MCF 10A (cell line): ENCODE measurements at regions not wholly inside any gene's neighbourhood (a gene's known extent, or its start where the extent isn't known, plus 50 kb on each side); places are given as distances from the start of the nearest gene placed in this dataset.
A peak's percentile ranks its signal among the peaks of the same experiment; 100 is the strongest.

ENCODE experiments used
- BruUV-seq: library from RNA; stranded (reverse); fragments of 400-500 nt; replicated peaks from 2 replicates; lab custom pipeline; 2021; lab: Mats Ljungman, UMichigan
- CTCF ChIA-PET: fragments of 300-600 bp; sonication (Branson Sonifier 250); formaldehyde crosslinking; extraction: SDS; loops from one replicate; lab custom pipeline; 2021; ENCODE audit warnings: antibody characterized with exemption, inconsistent platforms; lab: Yijun Ruan, JAX
- POLR2A ChIA-PET: fragments of 300-600, 350-650 bp; sonication (Branson Sonifier 250); formaldehyde crosslinking; extraction: SDS; loops from one replicate; lab custom pipeline; 2020; ENCODE audit warnings: antibody characterized with exemption, inconsistent platforms; lab: Yijun Ruan, JAX
- DNase-seq: peaks from one replicate; pipeline ENCODE4 v3.0.0-alpha.2; 2018; ENCODE audit not compliant: unreplicated experiment
- H3K27ac Mint-ChIP-seq: one replicate; pipeline ENCODE4 v1.8.0; 2022; ENCODE audit warnings: mild to moderate bottlenecking, low read depth, mixed read lengths; ENCODE audit not compliant: unreplicated experiment
- H3K27me3 Mint-ChIP-seq: one replicate; pipeline ENCODE4 v1.8.0; 2022; ENCODE audit warnings: mixed read lengths; ENCODE audit not compliant: insufficient read depth, unreplicated experiment
- H3K36me3 Mint-ChIP-seq: one replicate; pipeline ENCODE4 v1.8.0; 2022; ENCODE audit warnings: mild to moderate bottlenecking, moderate library complexity, mixed read lengths; ENCODE audit not compliant: insufficient read depth, unreplicated experiment
- H3K4me1 Mint-ChIP-seq: one replicate; pipeline ENCODE4 v1.8.0; 2022; ENCODE audit warnings: mixed read lengths; ENCODE audit not compliant: insufficient read depth, unreplicated experiment
- H3K4me3 Mint-ChIP-seq: one replicate; pipeline ENCODE4 v1.8.0; 2022; ENCODE audit warnings: mild to moderate bottlenecking, moderate library complexity, mixed read lengths; ENCODE audit not compliant: unreplicated experiment
- H3K9me3 Mint-ChIP-seq: one replicate; pipeline ENCODE4 v1.8.0; 2022; ENCODE audit warnings: mixed read lengths; ENCODE audit not compliant: unreplicated experiment
- CTCF ChIP-seq: fragments of 200-600 bp; IDR thresholded peaks from one replicate; pipeline ENCODE4 v1.8.0; 2022; ENCODE audit warnings: antibody characterized with exemption, mild to moderate bottlenecking; ENCODE audit not compliant: unreplicated experiment
- intact Hi-C: fragments of 100-400 bp; cut with micrococcal nuclease; formaldehyde crosslinking; loops from 2 replicates; pipeline ENCODE4 v1.14.1; 2022

- H3K27ac Mint-ChIP-seq = no peak overlapping the region
- CTCF ChIA-PET = interaction anchor here (0.6 to 9.9 kb wide), 21 partner anchors 12 to 912 kb away, joined by 3 to 208 read pairs (median 4); no protein-coding TSS in a partner anchor
- POLR2A ChIA-PET = interaction anchor here (10.8 to 11.9 kb wide), 2 partner anchors 28 to 105 kb away, joined by 247 to 386 read pairs; partner anchors contain the start of gene PERP
- no TSS peak for BruUV-seq
- H3K4me1 Mint-ChIP-seq = peaks cover 10% of the 10 kb centered on the region
- no peak overlapping the region for H3K4me3 Mint-ChIP-seq
- H3K9me3 Mint-ChIP-seq = no peaks in the 10 kb centered on the region
- intact Hi-C loops = loop anchor here (1.0 to 10.0 kb wide), 2 partner anchors 107 to 413 kb away; no protein-coding TSS in a partner anchor
- peak; percentile 83 for TF ChIP-seq CTCF
- DNase-seq = peak; percentile 65
- H3K27me3 Mint-ChIP-seq = no peaks in the 10 kb centered on the region
- no peaks in the 10 kb centered on the region for H3K36me3 Mint-ChIP-seq
These were observed 105.4 kb downstream of the PERP start for GRCh38 chr6:138001750-138002349.

DNA sequence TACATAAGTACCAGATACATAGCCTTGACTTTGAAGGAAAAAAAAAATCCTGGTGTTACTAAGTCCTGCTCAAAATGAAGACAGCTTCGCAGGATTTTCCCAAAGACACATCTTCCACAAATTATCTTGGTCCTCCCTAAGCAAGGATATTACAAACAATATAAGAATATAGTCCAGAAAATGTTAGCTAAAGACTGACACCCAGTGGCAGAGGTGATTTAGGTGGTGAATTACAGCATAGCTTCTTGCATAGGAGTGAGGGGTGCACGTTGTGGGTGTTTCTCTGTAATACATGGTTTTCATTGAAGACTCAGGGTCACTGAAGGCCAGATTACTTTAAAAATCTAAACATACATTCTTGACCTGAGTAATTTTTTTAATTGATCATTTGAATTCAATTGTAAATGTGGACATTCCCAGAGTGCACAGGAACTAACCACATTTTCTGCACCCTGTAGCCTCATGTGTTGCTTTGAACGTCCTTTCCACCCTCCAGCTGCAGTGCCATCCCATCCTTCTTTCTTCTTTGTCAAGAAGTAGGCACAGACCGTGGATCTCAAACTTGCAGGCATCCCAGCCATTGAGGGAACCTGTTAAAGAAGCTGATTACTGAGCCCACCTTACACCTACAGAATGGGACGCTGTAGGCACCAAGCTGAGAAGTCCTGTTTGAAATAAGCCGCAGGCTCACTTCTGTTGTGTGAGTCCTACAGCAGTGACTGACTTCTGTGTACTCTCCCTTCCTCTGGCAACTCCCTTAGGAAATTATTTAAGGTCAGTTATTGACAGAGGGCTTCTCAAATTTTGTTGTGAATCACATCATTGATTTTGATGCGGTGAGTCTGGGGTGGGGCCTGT lies 102.6 kb downstream of the PERP start:
- ChIA-PET CTCF (interaction anchor here (0.6 to 9.9 kb wide), 25 partner anchors 9 to 1144 kb away, joined by 3 to 208 read pairs (median 4); no protein-coding TSS in a partner anchor), POLR2A (interaction anchor here (0.8 to 11.9 kb wide), 17 partner anchors 9 to 400 kb away, joined by 3 to 386 read pairs (median 4); partner anchors contain the start of gene PERP)
- Mint-ChIP-seq H3K36me3 (no peaks in the 10 kb centered on the region), H3K27ac (no peak overlapping the region), H3K4me1 (peaks cover 17% of the 10 kb centered on the region), H3K27me3 (no peaks in the 10 kb centered on the region), H3K4me3 (no peak overlapping the region), H3K9me3 (no peaks in the 10 kb centered on the region)
- BruUV-seq = no TSS peak
- intact Hi-C loops = loop anchor here (10.0 kb wide), 1 partner anchor 410 kb away; no protein-coding TSS in a partner anchor
- peak; percentile 58 for DNase-seq
- TF ChIP-seq CTCF = peak; percentile 46

DNA sequence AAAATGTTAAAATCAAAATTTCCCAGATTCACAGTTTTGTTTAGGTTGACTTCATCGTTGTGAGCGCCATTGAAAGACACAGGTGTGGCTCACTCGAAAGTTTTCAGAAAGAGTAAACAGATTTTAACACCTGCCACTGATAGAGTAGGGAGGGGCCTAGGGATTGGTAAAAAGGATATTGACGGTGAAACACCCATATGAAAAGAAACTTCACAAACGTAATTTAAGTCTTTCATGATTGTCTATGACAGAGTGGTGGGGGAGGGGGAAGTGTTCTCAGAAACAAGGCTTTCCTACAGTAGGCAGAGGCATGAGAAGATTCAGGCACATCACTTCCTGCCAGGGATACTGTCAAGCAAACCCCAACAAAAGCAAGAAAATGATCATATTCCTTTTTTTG lies 101.4 kb downstream of the PERP start:
- Mint-ChIP-seq H3K27me3 (no peaks in the 10 kb centered on the region), H3K4me3 (no peak overlapping the region), H3K27ac (no peak overlapping the region), H3K4me1 (peaks cover 17% of the 10 kb centered on the region), H3K9me3 (no peaks in the 10 kb centered on the region), H3K36me3 (no peaks in the 10 kb centered on the region)
- intact Hi-C loops = loop anchor here (10.0 kb wide), 1 partner anchor 409 kb away; no protein-coding TSS in a partner anchor
- no peak for TF ChIP-seq CTCF
- no peak for DNase-seq
- POLR2A ChIA-PET = interaction anchor here (0.8 to 11.9 kb wide), 9 partner anchors 8 to 101 kb away, joined by 6 to 386 read pairs (median 14); partner anchors contain the start of gene PERP
- no TSS peak for BruUV-seq
- CTCF ChIA-PET = interaction anchor here (1.1 to 9.9 kb wide), 10 partner anchors 8 to 301 kb away, joined by 3 to 208 read pairs (median 8); no protein-coding TSS in a partner anchor
